AG04449 (cell line): ENCODE measurements at regions not wholly inside any gene's neighbourhood (a gene's known extent, or its start where the extent isn't known, plus 50 kb on each side); places are given as distances from the start of the nearest gene placed in this dataset.
A peak's percentile ranks its signal among the peaks of the same experiment; 100 is the strongest.

Experiments
- CTCF ChIA-PET: fragments of 350-600 bp; formaldehyde crosslinking; extraction: SDS; loops from one replicate; lab custom pipeline; 2021; ENCODE audit warnings: antibody characterized with exemption; lab: Yijun Ruan, JAX
- POLR2A ChIA-PET: fragments of 400-600, 350-600 bp; formaldehyde crosslinking; extraction: SDS; loops from one replicate; lab custom pipeline; 2020; ENCODE audit warnings: antibody characterized with exemption, inconsistent platforms; lab: Yijun Ruan, JAX
- DNase-seq: peaks from one replicate; pipeline ENCODE4 v3.0.0-alpha.2; 2010; ENCODE audit warnings: low read depth, low spot score
- H3K4me3 ChIP-seq: 2 replicates; pipeline ENCODE4 v1.5.1; 2011; ENCODE audit warnings: low read depth, mild to moderate bottlenecking, control low read depth, low read length
- CTCF ChIP-seq: IDR thresholded peaks from one replicate; pipeline ENCODE4 v1.5.1; 2011; ENCODE audit warnings: mild to moderate bottlenecking, moderate library complexity, low read length, control low read depth, inconsistent platforms; ENCODE audit not compliant: insufficient read depth; ENCODE audit errors: missing control alignments

GRCh38 chr3:152073267-152073666 lies 195.5 kb upstream of the MBNL1 start:
- H3K4me3 ChIP-seq, result no peak overlapping the region
- DNase-seq, result no peak
- ChIA-PET CTCF (interaction anchor here (0.7 to 4.2 kb wide), 18 partner anchors 9 to 501 kb away, joined by 3 to 27 read pairs (median 5); no protein-coding TSS in a partner anchor), POLR2A (interaction anchor here (0.6 kb wide), 1 partner anchor 196 kb away, joined by 3 read pairs; no protein-coding TSS in a partner anchor)
- TF ChIP-seq CTCF, result peak; percentile 7

- TF ChIP-seq CTCF, result peak; percentile 32
- ChIA-PET CTCF (interaction anchor here (0.7 to 1.7 kb wide), 17 partner anchors 9 to 396 kb away, joined by 3 to 5 read pairs (median 3); no protein-coding TSS in a partner anchor), POLR2A (no interaction called here)
- H3K4me3 ChIP-seq, result no peak overlapping the region
- no peak for DNase-seq
These were observed 192.6 kb upstream of the MBNL1 start for GRCh38 chr3:152076148-152076547.

- CTCF ChIA-PET, result interaction anchor here (0.6 kb wide), 1 partner anchor 35 kb away, joined by 3 read pairs; no protein-coding TSS in a partner anchor
- no peak for TF ChIP-seq CTCF
- DNase-seq, result no peak
- H3K4me3 ChIP-seq, result no peak overlapping the region
- POLR2A ChIA-PET, result no interaction called here
These were observed 188.7 kb upstream of the MBNL1 start for GRCh38 chr3:152079980-152080379.

GRCh38 chr3:152083135-152083534 lies 185.6 kb upstream of the MBNL1 start:
- no peak for TF ChIP-seq CTCF
- CTCF ChIA-PET, result interaction anchor here (1.3 kb wide), 1 partner anchor 11 kb away, joined by 3 read pairs; no protein-coding TSS in a partner anchor
- no peak overlapping the region for H3K4me3 ChIP-seq
- DNase-seq, result no peak
- POLR2A ChIA-PET, result no interaction called here

- no peak for DNase-seq
- ChIA-PET POLR2A (no interaction called here), CTCF (interaction anchor here (0.6 to 1.7 kb wide), 3 partner anchors 8 to 13 kb away, joined by 3 to 5 read pairs (median 3); no protein-coding TSS in a partner anchor)
- TF ChIP-seq CTCF, result no peak
- no peak overlapping the region for H3K4me3 ChIP-seq
These were observed 184.1 kb upstream of the MBNL1 start for GRCh38 chr3:152084441-152085158.

- POLR2A ChIA-PET, result no interaction called here
- TF ChIP-seq CTCF, result no peak
- CTCF ChIA-PET, result no interaction called here
- DNase-seq, result no peak
- H3K4me3 ChIP-seq, result no peak overlapping the region
These were observed 181.6 kb upstream of the MBNL1 start for GRCh38 chr3:152087153-152087552.
